K562 (cell line): ENCODE measurements at regions not wholly inside any gene's neighbourhood (a gene's known extent, or its start where the extent isn't known, plus 50 kb on each side); places are given as distances from the start of the nearest gene placed in this dataset.

Experiments
- ATAC-seq: fragments of 200-7000 bp; cut with Tn5 transposase; 3 replicates; pipeline ENCODE4 v1.9.1; 2020; ENCODE audit warnings: moderate library complexity
- BruUV-seq: library from RNA; stranded (reverse); fragments of 400-500 nt; replicated peaks from 2 replicates; lab custom pipeline; 2021; lab: Mats Ljungman, UMichigan
- CTCF ChIA-PET: fragments of 300-600 bp; formaldehyde crosslinking; extraction: SDS; loops from one replicate; lab custom pipeline; 2021; ENCODE audit warnings: low intra/inter-chr PET ratio; lab: Yijun Ruan, JAX
- POLR2A ChIA-PET: fragments of 300-600, 350-650 bp; sonication (Branson Sonifier 250); formaldehyde crosslinking; extraction: SDS; loops from one replicate; lab custom pipeline; 2021; ENCODE audit warnings: antibody characterized with exemption, inconsistent platforms; lab: Yijun Ruan, JAX
- DNase-seq, 4 experiments: peaks; one replicate each; pipeline versions ENCODE4 v3.0.0 to v3.0.0-alpha.2; 2011 to 2018; ENCODE audit warnings: low spot score in 3 of 4, mixed read lengths in 3 of 4; ENCODE audit errors: extremely low read depth in 1 of 4
- FAIRE-seq: peaks from 2 replicates; lab custom pipeline; 2011; peaks lifted over from hg19 to GRCh38; lab: Jason Lieb, UNC
- H2AFZ ChIP-seq: 2 replicates; pipeline ENCODE4 v1.6.0; 2011; ENCODE audit warnings: low read depth, low read length, control low read depth, inconsistent platforms
- H3K27ac ChIP-seq: fragments of 200-600 bp; 3 replicates; pipeline ENCODE4 v1.8.0; 2011; ENCODE audit warnings: low read depth, mild to moderate bottlenecking, control low read depth, inconsistent platforms, low read length, moderate library complexity, mixed read lengths; ENCODE audit errors: extremely low read depth
- H3K27me3 ChIP-seq, 2 experiments: fragments of 300-600 bp in 1 of 2; 2 replicates in 1 of 2; 3 replicates in 1 of 2; pipeline versions ENCODE4 v1.6.0 to v1.8.0; 2011; ENCODE audit warnings: inconsistent platforms in 2 of 2, low read length in 2 of 2, mild to moderate bottlenecking in 1 of 2, mixed read lengths in 1 of 2, moderate library complexity in 1 of 2; ENCODE audit not compliant: control insufficient read depth in 2 of 2, insufficient read depth in 2 of 2
- H3K36me3 ChIP-seq: fragments of 300-600 bp; 3 replicates; pipeline ENCODE4 v1.8.0; 2011; ENCODE audit warnings: mild to moderate bottlenecking, low read length, inconsistent platforms; ENCODE audit not compliant: control insufficient read depth, insufficient read depth
- H3K4me1 ChIP-seq, 2 experiments: fragments of 200-600 bp in 1 of 2; replicated peaks in 1 of 2; 2 replicates in 1 of 2; 3 replicates in 1 of 2; pipeline versions ENCODE4 v1.5.1 to v1.8.0; 2011; ENCODE audit warnings: inconsistent platforms in 2 of 2, low read length in 2 of 2, mild to moderate bottlenecking in 1 of 2, mixed read lengths in 1 of 2, moderate library complexity in 1 of 2; ENCODE audit not compliant: control insufficient read depth in 2 of 2, insufficient read depth in 2 of 2
- H3K4me2 ChIP-seq: 2 replicates; pipeline ENCODE4 v1.6.1; 2011; ENCODE audit warnings: low read length, control low read depth, inconsistent platforms, mixed read lengths; ENCODE audit not compliant: insufficient read depth
- H3K4me3 ChIP-seq: fragments of 200-600 bp; sonication (generic), shearing (Covaris generic); 2 replicates; pipeline ENCODE4 v1.5.1; 2016; ENCODE audit warnings: control low read depth, inconsistent platforms
- H3K79me2 ChIP-seq: fragments of 200-600 bp; 3 replicates; pipeline ENCODE4 v1.8.0; 2011; ENCODE audit warnings: low read length, inconsistent platforms; ENCODE audit not compliant: control insufficient read depth, insufficient read depth
- H3K9ac ChIP-seq, 2 experiments: 2 replicates each; pipeline versions ENCODE4 v1.6.0 to v1.6.1; 2011; ENCODE audit warnings: low read depth in 2 of 2, low read length in 2 of 2, control low read depth in 1 of 2, inconsistent platforms in 1 of 2, mild to moderate bottlenecking in 1 of 2, mixed read lengths in 1 of 2; ENCODE audit not compliant: insufficient read depth in 1 of 2
- H3K9me1 ChIP-seq: one replicate; pipeline ENCODE4 v1.6.0; 2011; ENCODE audit warnings: inconsistent platforms, mild to moderate bottlenecking, low read length, moderate library complexity; ENCODE audit not compliant: control insufficient read depth, insufficient read depth
- H3K9me3 ChIP-seq: replicated peaks from 2 replicates; pipeline ENCODE4 v1.5.1; 2011; ENCODE audit warnings: low read depth, low read length, inconsistent platforms; ENCODE audit not compliant: control insufficient read depth, insufficient read depth
- H4K20me1 ChIP-seq: replicated peaks from 2 replicates; pipeline ENCODE4 v1.6.1; 2011; ENCODE audit warnings: low read length, inconsistent platforms, mixed read lengths; ENCODE audit not compliant: control insufficient read depth, insufficient read depth
- ZSCAN32 ChIP-seq: fragments of 450-650 bp; formaldehyde crosslinking; IDR thresholded peaks from 2 replicates; pipeline ENCODE4 v1.4.0; 2020; ENCODE audit warnings: mild to moderate bottlenecking, moderate library complexity
- WGBS: fragments of 100-300 bp; shearing (Covaris generic); methylation state at CpG from one replicate; pipeline ENCODE4 v1.1.6; 2016; ENCODE audit warnings: low coverage, mixed read lengths; ENCODE audit not compliant: insufficient coverage; ENCODE audit errors: missing lambda C conversion rate; 5-methylcytosine and 5-hydroxymethylcytosine counted together
- in situ Hi-C: fragments of 300-500 bp; cut with MboI; formaldehyde crosslinking; loops from 4 replicates; pipeline ENCODE4 v1.15.0; 2018; ENCODE audit warnings: inconsistent platforms, mixed read lengths
- intact Hi-C: fragments of 100-400 bp; cut with micrococcal nuclease; formaldehyde crosslinking; loops from 2 replicates; pipeline ENCODE4 v1.14.2; 2022
- TF ChIP-seq, protein P1 (sequence below): sonication (generic); formaldehyde crosslinking; IDR thresholded peaks from 2 replicates; pipeline ENCODE4 v1.5.0; 2020; ENCODE audit warnings: missing genetic modification reagents
- TF ChIP-seq, protein P2 (sequence below): fragments of 450-650 bp; IDR thresholded peaks from 2 replicates; pipeline ENCODE4 v1.7.1; 2018; ENCODE audit warnings: mild to moderate bottlenecking, low read depth; ENCODE audit not compliant: partially characterized antibody

DNA sequence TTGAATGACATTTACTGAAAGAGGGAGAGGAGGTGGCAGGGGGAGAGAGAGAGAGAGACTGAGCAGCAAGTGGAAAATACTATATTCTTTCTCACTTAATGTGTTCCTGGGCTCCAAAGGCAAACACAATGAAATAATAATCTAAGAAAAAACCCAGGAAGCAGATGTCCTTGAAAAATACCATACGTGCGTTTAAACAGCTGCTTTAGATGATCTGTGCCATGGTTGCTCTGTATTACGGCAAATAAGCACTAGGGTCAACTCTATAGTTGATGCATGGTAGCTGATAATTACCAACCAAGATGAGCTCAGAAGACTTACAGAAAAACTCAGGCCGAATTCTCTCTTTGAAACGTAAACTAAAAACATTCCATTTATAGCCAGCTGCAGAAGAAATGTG lies 410.3 kb upstream of the TBL1XR1 start:
- ATAC-seq = no peak
- Histone ChIP-seq H3K4me1 (peaks cover 0 to 10% of the 10 kb centered on the region in 2 experiments; a peak in 2 of 5 replicates), H2AFZ (no peak overlapping the region), H3K4me2 (no peak overlapping the region), H3K9me1 (no peaks in the 10 kb centered on the region), H3K27me3 (no peaks in the 10 kb centered on the region), H3K36me3 (no peaks in the 10 kb centered on the region)
- DNase-seq = no peak
- CTCF ChIA-PET = no interaction called here
- no peak for FAIRE-seq
- intact Hi-C loops = no loop called here
- WGBS = 54% methylated on average over 5 of the region's 5 CpGs
- TF ChIP-seq, protein P1, sequence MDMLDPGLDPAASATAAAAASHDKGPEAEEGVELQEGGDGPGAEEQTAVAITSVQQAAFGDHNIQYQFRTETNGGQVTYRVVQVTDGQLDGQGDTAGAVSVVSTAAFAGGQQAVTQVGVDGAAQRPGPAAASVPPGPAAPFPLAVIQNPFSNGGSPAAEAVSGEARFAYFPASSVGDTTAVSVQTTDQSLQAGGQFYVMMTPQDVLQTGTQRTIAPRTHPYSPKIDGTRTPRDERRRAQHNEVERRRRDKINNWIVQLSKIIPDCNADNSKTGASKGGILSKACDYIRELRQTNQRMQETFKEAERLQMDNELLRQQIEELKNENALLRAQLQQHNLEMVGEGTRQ (CRISPR knock-in tag) = no peak
- no peak for TF ChIP-seq ZSCAN32 (CRISPR knock-in tag)
- TF ChIP-seq, protein P2, sequence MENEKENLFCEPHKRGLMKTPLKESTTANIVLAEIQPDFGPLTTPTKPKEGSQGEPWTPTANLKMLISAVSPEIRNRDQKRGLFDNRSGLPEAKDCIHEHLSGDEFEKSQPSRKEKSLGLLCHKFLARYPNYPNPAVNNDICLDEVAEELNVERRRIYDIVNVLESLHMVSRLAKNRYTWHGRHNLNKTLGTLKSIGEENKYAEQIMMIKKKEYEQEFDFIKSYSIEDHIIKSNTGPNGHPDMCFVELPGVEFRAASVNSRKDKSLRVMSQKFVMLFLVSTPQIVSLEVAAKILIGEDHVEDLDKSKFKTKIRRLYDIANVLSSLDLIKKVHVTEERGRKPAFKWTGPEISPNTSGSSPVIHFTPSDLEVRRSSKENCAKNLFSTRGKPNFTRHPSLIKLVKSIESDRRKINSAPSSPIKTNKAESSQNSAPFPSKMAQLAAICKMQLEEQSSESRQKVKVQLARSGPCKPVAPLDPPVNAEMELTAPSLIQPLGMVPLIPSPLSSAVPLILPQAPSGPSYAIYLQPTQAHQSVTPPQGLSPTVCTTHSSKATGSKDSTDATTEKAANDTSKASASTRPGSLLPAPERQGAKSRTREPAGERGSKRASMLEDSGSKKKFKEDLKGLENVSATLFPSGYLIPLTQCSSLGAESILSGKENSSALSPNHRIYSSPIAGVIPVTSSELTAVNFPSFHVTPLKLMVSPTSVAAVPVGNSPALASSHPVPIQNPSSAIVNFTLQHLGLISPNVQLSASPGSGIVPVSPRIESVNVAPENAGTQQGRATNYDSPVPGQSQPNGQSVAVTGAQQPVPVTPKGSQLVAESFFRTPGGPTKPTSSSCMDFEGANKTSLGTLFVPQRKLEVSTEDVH = no peak
- TF ChIP-seq, all 486 proteins: peak for 0
- no peak overlapping the region for H3K27ac ChIP-seq
- no TSS peak for BruUV-seq
- POLR2A ChIA-PET = interaction anchor here (0.8 to 2.5 kb wide), 3 partner anchors 8 to 124 kb away, joined by 3 to 11 read pairs (median 5); no protein-coding TSS in a partner anchor
- no peak overlapping the region for H3K9ac ChIP-seq
- H3K79me2 ChIP-seq = no peaks in the 10 kb centered on the region
- in situ Hi-C loops = no loop called here
- no peaks in the 10 kb centered on the region for H3K9me3 ChIP-seq
- H4K20me1 ChIP-seq = no peaks in the 10 kb centered on the region
- no peak overlapping the region for H3K4me3 ChIP-seq
